GM12878 (cell line): ENCODE measurements at regions not wholly inside any gene's neighbourhood (a gene's known extent, or its start where the extent isn't known, plus 50 kb on each side); places are given as distances from the start of the nearest gene placed in this dataset.
"Not testable (repeated sequence)": the region's sequence is repeated elsewhere in the genome, so short reads cannot be mapped to it uniquely, and the experiment has no call there.

ENCODE experiments used
- ATAC-seq: fragments of 200-7000 bp; cut with Tn5 transposase; 3 replicates; pipeline ENCODE4 v1.9.1; 2020; ENCODE audit warnings: mild to moderate bottlenecking, moderate library complexity
- BruUV-seq: library from RNA; stranded (reverse); fragments of 400-500 nt; replicated peaks from 2 replicates; lab custom pipeline; 2021; lab: Mats Ljungman, UMichigan
- CTCF ChIA-PET: fragments of 300-600 bp; sonication (Branson Sonifier 250); formaldehyde crosslinking; extraction: SDS; loops from one replicate; lab custom pipeline; 2021; ENCODE audit warnings: inconsistent platforms; lab: Yijun Ruan, JAX
- POLR2A ChIA-PET: fragments of 350-600 bp; formaldehyde crosslinking; extraction: SDS; loops from one replicate; lab custom pipeline; 2021; ENCODE audit warnings: inconsistent platforms; lab: Charles Lee
- RAD21 ChIA-PET: fragments of 300-600 bp; sonication (Branson Sonifier 250); formaldehyde crosslinking; loops from one replicate; lab custom pipeline; 2023; ENCODE audit warnings: antibody characterized with exemption; ENCODE audit not compliant: unreplicated experiment; lab: Charles Lee
- SMC1A ChIA-PET: fragments of 300-600 bp; sonication (Branson Sonifier 250); formaldehyde crosslinking; loops from one replicate; lab custom pipeline; 2023; ENCODE audit not compliant: unreplicated experiment, uncharacterized antibody; lab: Charles Lee
- DNase-seq: peaks from one replicate; pipeline ENCODE4 v3.0.0-alpha.2; 2011; ENCODE audit warnings: low read depth, low spot score
- FAIRE-seq: peaks from 3 replicates; lab custom pipeline; 2011; peaks lifted over from hg19 to GRCh38; lab: Jason Lieb, UNC
- H2AFZ ChIP-seq: 2 replicates; pipeline ENCODE4 v1.6.0; 2011; ENCODE audit warnings: low read depth, low read length, control low read depth; ENCODE audit not compliant: control insufficient read depth
- H3K27ac ChIP-seq: 2 replicates; pipeline ENCODE4 v1.5.1; 2011; ENCODE audit warnings: control low read depth; ENCODE audit not compliant: control insufficient read depth, insufficient read depth
- H3K27me3 ChIP-seq, 2 experiments: replicated peaks in 1 of 2; 2 replicates each; pipeline versions ENCODE4 v1.6.0 to v1.6.1; 2011; ENCODE audit warnings: low read length in 1 of 2; ENCODE audit not compliant: control insufficient read depth in 2 of 2, insufficient read depth in 2 of 2
- H3K36me3 ChIP-seq, 2 experiments: 2 replicates each; pipeline ENCODE4 v1.5.1; 2011; ENCODE audit warnings: low read length in 1 of 2; ENCODE audit not compliant: control insufficient read depth in 2 of 2, insufficient read depth in 2 of 2
- H3K4me1 ChIP-seq: 2 replicates; pipeline ENCODE4 v1.6.1; 2011; ENCODE audit warnings: mild to moderate bottlenecking, low read length, moderate library complexity, mixed read lengths; ENCODE audit not compliant: control insufficient read depth, insufficient read depth
- H3K4me2 ChIP-seq: 2 replicates; pipeline ENCODE4 v1.6.0; 2011; ENCODE audit warnings: control low read depth; ENCODE audit not compliant: control insufficient read depth, insufficient read depth
- H3K4me3 ChIP-seq: fragments of 200-600 bp; sonication (generic); 2 replicates; pipeline ENCODE4 v1.5.1; 2016
- H3K79me2 ChIP-seq: 2 replicates; pipeline ENCODE4 v1.6.0; 2011; ENCODE audit warnings: low read length; ENCODE audit not compliant: control insufficient read depth, insufficient read depth
- H3K9ac ChIP-seq: 2 replicates; pipeline ENCODE4 v1.8.0; 2011; ENCODE audit warnings: low read length, control low read depth, mixed read lengths; ENCODE audit not compliant: control insufficient read depth, insufficient read depth
- H3K9me3 ChIP-seq: replicated peaks from 3 replicates; pipeline ENCODE4 v1.5.1; 2011; ENCODE audit warnings: mild to moderate bottlenecking, low read length; ENCODE audit not compliant: control insufficient read depth, insufficient read depth
- H4K20me1 ChIP-seq: 2 replicates; pipeline ENCODE4 v1.6.0; 2011; ENCODE audit not compliant: control insufficient read depth, insufficient read depth
- ASH2L ChIP-seq: fragments of 300-600, 200-600 bp; sonication (generic); IDR thresholded peaks from 2 replicates; pipeline ENCODE4 v1.6.1; 2017; ENCODE audit warnings: low read depth, mild to moderate bottlenecking, borderline replicate concordance
- ATF7 ChIP-seq: fragments of 450-650 bp; IDR thresholded peaks from 2 replicates; pipeline ENCODE4 v1.6.1; 2016; ENCODE audit warnings: low read depth, mild to moderate bottlenecking
- BCL11A ChIP-seq: IDR thresholded peaks from 2 replicates; pipeline ENCODE4 v1.6.1; 2011; ENCODE audit warnings: low read depth, low read length
- BHLHE40 ChIP-seq, 2 experiments: fragments of 450-650 bp in 1 of 2; IDR thresholded peaks; 2 replicates each; pipeline ENCODE4 v1.6.1; 2011 to 2017; ENCODE audit warnings: low read depth in 2 of 2, borderline replicate concordance in 1 of 2, improper control_type of control experiment in 1 of 2, low read length in 1 of 2, mild to moderate bottlenecking in 1 of 2
- CBX5 ChIP-seq: sonication (generic); IDR thresholded peaks from 2 replicates; pipeline ENCODE4 v1.6.1; 2016; ENCODE audit warnings: low read depth, moderate library complexity, mild to moderate bottlenecking, inconsistent platforms
- CREB1 ChIP-seq: IDR thresholded peaks from 2 replicates; pipeline ENCODE4 v1.6.1; 2012; ENCODE audit warnings: low read depth, mild to moderate bottlenecking, inconsistent platforms
- FOXM1 ChIP-seq: IDR thresholded peaks from 2 replicates; pipeline ENCODE4 v1.6.1; 2012; ENCODE audit warnings: low read depth, mild to moderate bottlenecking, inconsistent platforms, low read length, moderate library complexity
- IKZF1 ChIP-seq: fragments of 450-650 bp; conservative IDR thresholded peaks from 2 replicates; pipeline ENCODE4 v1.6.1; 2017; ENCODE audit warnings: antibody characterized with exemption, mild to moderate bottlenecking
- JUNB ChIP-seq: IDR thresholded peaks from 2 replicates; pipeline ENCODE4 v1.6.1; 2016; ENCODE audit warnings: antibody characterized with exemption, mild to moderate bottlenecking
- NFIC ChIP-seq: IDR thresholded peaks from 2 replicates; pipeline ENCODE4 v1.6.1; 2012; ENCODE audit warnings: low read depth, mild to moderate bottlenecking, inconsistent platforms, low read length, moderate library complexity
- NFXL1 ChIP-seq: fragments of 450-650 bp; IDR thresholded peaks from 2 replicates; pipeline ENCODE4 v1.6.1; 2017; ENCODE audit warnings: antibody characterized with exemption, mild to moderate bottlenecking, borderline replicate concordance
- SIN3A ChIP-seq: IDR thresholded peaks from 2 replicates; pipeline ENCODE4 v1.6.1; 2012; ENCODE audit warnings: low read depth, low read length, improper control_type of control experiment
- TAF1 ChIP-seq: IDR thresholded peaks from 2 replicates; pipeline ENCODE4 v1.6.1; 2011; ENCODE audit warnings: mild to moderate bottlenecking, low read depth, low read length, borderline replicate concordance
- YY1 ChIP-seq: IDR thresholded peaks from 2 replicates; pipeline ENCODE4 v1.6.1; 2011; ENCODE audit warnings: low read depth, mild to moderate bottlenecking, low read length
- ZNF274 ChIP-seq: IDR thresholded peaks from one replicate; pipeline ENCODE4 v1.8.0; 2011; ENCODE audit not compliant: insufficient read length, insufficient read depth
- WGBS: methylation state at CpG from one replicate; pipeline ENCODE4 v1.1.6; 2016; ENCODE audit warnings: low lambda C conversion rate; ENCODE audit not compliant: insufficient replicate concordance, insufficient coverage; ENCODE audit errors: missing lambda C conversion rate; 5-methylcytosine and 5-hydroxymethylcytosine counted together
- in situ Hi-C: fragments of 300-500 bp; cut with MboI; formaldehyde crosslinking; loops from 9 replicates; pipeline ENCODE4 v1.14.3; 2018; ENCODE audit warnings: mixed read lengths
- intact Hi-C: fragments of 100-400 bp; cut with micrococcal nuclease; formaldehyde crosslinking; loops from one replicate; pipeline ENCODE4 v1.14.2; 2022; ENCODE audit not compliant: unreplicated experiment
- TF ChIP-seq, protein P1 (sequence below): fragments of 450-650 bp; IDR thresholded peaks from 2 replicates; pipeline ENCODE4 v1.6.1; 2017; ENCODE audit warnings: antibody characterized with exemption, mild to moderate bottlenecking, moderate library complexity

- intact Hi-C loops, H3K27me3 ChIP-seq, H2AFZ ChIP-seq, BruUV-seq, H3K9ac ChIP-seq, H4K20me1 ChIP-seq, H3K79me2 ChIP-seq, RAD21 ChIA-PET, FAIRE-seq, in situ Hi-C loops, DNase-seq, POLR2A ChIA-PET, SMC1A ChIA-PET, H3K36me3 ChIP-seq, H3K4me1 ChIP-seq, H3K4me2 ChIP-seq, CTCF ChIA-PET, H3K4me3 ChIP-seq, ATAC-seq, H3K27ac ChIP-seq, H3K9me3 ChIP-seq: not testable (repeated sequence)
- WGBS: 68% methylated on average over 2 of the region's 2 CpGs
Observed at GRCh38 chr2:55124682-55125081, 74.4 kb upstream of the RTN4 start.

- DNase-seq (no peak), FAIRE-seq (no peak), ATAC-seq (no peak)
- H3K27me3 ChIP-seq: no peaks in the 10 kb centered on the region
- no peak overlapping the region for H2AFZ ChIP-seq
- CTCF ChIA-PET: no interaction called here
- no peaks in the 10 kb centered on the region for H4K20me1 ChIP-seq
- no peak overlapping the region for H3K9ac ChIP-seq
- in situ Hi-C loops: no loop called here
- BruUV-seq: no TSS peak
- 38% methylated on average over 2 of the region's 2 CpGs for WGBS
- intact Hi-C loops: no loop called here
- no peaks in the 10 kb centered on the region for H3K9me3 ChIP-seq
- POLR2A ChIA-PET: no interaction called here
- no peak overlapping the region for H3K4me2 ChIP-seq
- H3K4me1 ChIP-seq: peaks cover 11% of the 10 kb centered on the region
- no peak overlapping the region for H3K4me3 ChIP-seq
- RAD21 ChIA-PET: no interaction called here
- no peak overlapping the region for H3K27ac ChIP-seq
- SMC1A ChIA-PET: no interaction called here
- H3K79me2 ChIP-seq: no peaks in the 10 kb centered on the region
- H3K36me3 ChIP-seq: no peaks in the 10 kb centered on the region
- TF ChIP-seq SIN3A (no peak), NFXL1 (no peak), CBX5 (no peak), YY1 (no peak), ZNF274 (no peak), NFIC (no peak), TAF1 (no peak), IKZF1 (no peak), ATF7 (no peak), BCL11A (no peak), ASH2L (no peak), CREB1 (no peak), BHLHE40 (IDR thresholded peaks at IDR 0.05; ENCODE audit: borderline replicate concordance in 1 of 2, low read depth in 2 of 2, low read length in 1 of 2) (no peak), JUNB (no peak), FOXM1 (no peak)
- TF ChIP-seq, protein P1, sequence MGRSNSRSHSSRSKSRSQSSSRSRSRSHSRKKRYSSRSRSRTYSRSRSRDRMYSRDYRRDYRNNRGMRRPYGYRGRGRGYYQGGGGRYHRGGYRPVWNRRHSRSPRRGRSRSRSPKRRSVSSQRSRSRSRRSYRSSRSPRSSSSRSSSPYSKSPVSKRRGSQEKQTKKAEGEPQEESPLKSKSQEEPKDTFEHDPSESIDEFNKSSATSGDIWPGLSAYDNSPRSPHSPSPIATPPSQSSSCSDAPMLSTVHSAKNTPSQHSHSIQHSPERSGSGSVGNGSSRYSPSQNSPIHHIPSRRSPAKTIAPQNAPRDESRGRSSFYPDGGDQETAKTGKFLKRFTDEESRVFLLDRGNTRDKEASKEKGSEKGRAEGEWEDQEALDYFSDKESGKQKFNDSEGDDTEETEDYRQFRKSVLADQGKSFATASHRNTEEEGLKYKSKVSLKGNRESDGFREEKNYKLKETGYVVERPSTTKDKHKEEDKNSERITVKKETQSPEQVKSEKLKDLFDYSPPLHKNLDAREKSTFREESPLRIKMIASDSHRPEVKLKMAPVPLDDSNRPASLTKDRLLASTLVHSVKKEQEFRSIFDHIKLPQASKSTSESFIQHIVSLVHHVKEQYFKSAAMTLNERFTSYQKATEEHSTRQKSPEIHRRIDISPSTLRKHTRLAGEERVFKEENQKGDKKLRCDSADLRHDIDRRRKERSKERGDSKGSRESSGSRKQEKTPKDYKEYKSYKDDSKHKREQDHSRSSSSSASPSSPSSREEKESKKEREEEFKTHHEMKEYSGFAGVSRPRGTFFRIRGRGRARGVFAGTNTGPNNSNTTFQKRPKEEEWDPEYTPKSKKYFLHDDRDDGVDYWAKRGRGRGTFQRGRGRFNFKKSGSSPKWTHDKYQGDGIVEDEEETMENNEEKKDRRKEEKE: no peak
Observed at GRCh38 chr2:55123851-55124269, 73.6 kb upstream of the RTN4 start.
